ENCODE measurements at regions not wholly inside any gene's neighbourhood (a gene's known extent, or its start where the extent isn't known, plus 50 kb on each side); places are given as distances from the start of the nearest gene placed in this dataset.

DNA sequence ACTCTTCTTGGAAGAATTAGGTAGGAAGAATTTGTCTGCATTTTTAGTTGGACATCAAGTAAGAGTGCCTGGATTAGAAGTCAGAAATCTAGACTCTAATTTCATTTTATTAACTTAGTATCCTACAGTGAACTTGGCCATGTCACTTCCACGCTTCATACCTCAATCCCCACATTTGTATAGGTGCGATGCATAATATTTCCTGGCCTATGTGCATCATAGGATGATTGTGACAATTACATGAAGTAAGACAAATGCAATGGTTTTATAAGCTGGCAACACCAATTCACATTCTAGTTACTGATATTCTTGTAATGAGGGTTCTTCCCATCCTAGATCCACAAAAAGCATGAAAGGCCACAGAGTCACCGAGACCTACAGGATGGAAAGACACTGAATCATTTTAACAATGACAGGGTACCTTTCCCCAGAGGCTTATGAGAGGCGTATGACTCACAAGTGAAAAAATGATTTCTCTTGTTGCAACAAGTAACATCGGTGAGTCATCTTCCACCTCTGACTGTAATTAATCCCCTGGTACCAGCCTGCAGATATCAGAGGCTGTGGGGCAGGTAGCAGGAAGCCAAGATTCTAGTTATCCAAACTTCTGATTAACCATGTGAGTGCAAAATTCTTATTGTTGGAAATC, 56.0 kb upstream of the OR5AK2 start:
- Histone ChIP-seq H3K79me2 (replicated peaks; ENCODE audit: insufficient read depth) (no peaks in the 10 kb centered on the region), H3K27ac (ENCODE audit: low read depth) (no peak overlapping the region), H2AFZ (no peak overlapping the region), H4K20me1 (replicated peaks; ENCODE audit: insufficient read depth) (no peaks in the 10 kb centered on the region), H3K4me2 (no peak overlapping the region), H3K27me3 (ENCODE audit: insufficient read depth) (no peaks in the 10 kb centered on the region), H3F3A (replicated peaks; ENCODE audit: low read depth) (no peaks in the 10 kb centered on the region), H3K9me2 (ENCODE audit: insufficient read depth) (no peaks in the 10 kb centered on the region; the same call in 1 of the 2 replicates), H3K4me3 (no peak overlapping the region), H3K36me3 (ENCODE audit: insufficient read depth) (no peaks in the 10 kb centered on the region), H3K4me1 (ENCODE audit: insufficient read depth) (no peaks in the 10 kb centered on the region)
- Mint-ChIP-seq H3K36me3 (ENCODE audit: low read depth) (no peaks in the 10 kb centered on the region), H3K27me3 (ENCODE audit: insufficient read depth, low read depth, poor library complexity) (no peaks in the 10 kb centered on the region), H3K27ac (no peak overlapping the region), H3K9me3 (no peaks in the 10 kb centered on the region), H3K4me3 (no peak overlapping the region), H3K4me1 (0 out of 3 replicates have a peak, but pooled peaks cover 2% of the 10 kb centered on the region)
- DNase-seq (ENCODE audit: low spot score) (no peak), ATAC-seq (no peak)
- TF ChIP-seq NANOG (IDR thresholded peaks at IDR 0.05; ENCODE audit: borderline replicate concordance) (no peak), POLR2AphosphoS5 (IDR thresholded peaks at IDR 0.05; ENCODE audit: low read depth) (no peak), ZNF331 (CRISPR knock-in tag; IDR thresholded peaks at IDR 0.05; ENCODE audit: low read depth) (no peak), STAT1 (IDR thresholded peaks at IDR 0.05; ENCODE audit: unreplicated experiment) (no peak), JUNB (IDR thresholded peaks at IDR 0.05; ENCODE audit: unreplicated experiment) (no peak), ZNF114 (CRISPR knock-in tag; IDR thresholded peaks at IDR 0.05) (no peak), EZH2 (IDR thresholded peaks at IDR 0.05; ENCODE audit: low read depth, unreplicated experiment) (no peak), EZH2phosphoT487 (IDR thresholded peaks at IDR 0.05; ENCODE audit: unreplicated experiment) (no peak), CREB1 (CRISPR knock-in tag; IDR thresholded peaks at IDR 0.05; ENCODE audit: low read depth) (no peak)
- TF ChIP-seq, protein P1, sequence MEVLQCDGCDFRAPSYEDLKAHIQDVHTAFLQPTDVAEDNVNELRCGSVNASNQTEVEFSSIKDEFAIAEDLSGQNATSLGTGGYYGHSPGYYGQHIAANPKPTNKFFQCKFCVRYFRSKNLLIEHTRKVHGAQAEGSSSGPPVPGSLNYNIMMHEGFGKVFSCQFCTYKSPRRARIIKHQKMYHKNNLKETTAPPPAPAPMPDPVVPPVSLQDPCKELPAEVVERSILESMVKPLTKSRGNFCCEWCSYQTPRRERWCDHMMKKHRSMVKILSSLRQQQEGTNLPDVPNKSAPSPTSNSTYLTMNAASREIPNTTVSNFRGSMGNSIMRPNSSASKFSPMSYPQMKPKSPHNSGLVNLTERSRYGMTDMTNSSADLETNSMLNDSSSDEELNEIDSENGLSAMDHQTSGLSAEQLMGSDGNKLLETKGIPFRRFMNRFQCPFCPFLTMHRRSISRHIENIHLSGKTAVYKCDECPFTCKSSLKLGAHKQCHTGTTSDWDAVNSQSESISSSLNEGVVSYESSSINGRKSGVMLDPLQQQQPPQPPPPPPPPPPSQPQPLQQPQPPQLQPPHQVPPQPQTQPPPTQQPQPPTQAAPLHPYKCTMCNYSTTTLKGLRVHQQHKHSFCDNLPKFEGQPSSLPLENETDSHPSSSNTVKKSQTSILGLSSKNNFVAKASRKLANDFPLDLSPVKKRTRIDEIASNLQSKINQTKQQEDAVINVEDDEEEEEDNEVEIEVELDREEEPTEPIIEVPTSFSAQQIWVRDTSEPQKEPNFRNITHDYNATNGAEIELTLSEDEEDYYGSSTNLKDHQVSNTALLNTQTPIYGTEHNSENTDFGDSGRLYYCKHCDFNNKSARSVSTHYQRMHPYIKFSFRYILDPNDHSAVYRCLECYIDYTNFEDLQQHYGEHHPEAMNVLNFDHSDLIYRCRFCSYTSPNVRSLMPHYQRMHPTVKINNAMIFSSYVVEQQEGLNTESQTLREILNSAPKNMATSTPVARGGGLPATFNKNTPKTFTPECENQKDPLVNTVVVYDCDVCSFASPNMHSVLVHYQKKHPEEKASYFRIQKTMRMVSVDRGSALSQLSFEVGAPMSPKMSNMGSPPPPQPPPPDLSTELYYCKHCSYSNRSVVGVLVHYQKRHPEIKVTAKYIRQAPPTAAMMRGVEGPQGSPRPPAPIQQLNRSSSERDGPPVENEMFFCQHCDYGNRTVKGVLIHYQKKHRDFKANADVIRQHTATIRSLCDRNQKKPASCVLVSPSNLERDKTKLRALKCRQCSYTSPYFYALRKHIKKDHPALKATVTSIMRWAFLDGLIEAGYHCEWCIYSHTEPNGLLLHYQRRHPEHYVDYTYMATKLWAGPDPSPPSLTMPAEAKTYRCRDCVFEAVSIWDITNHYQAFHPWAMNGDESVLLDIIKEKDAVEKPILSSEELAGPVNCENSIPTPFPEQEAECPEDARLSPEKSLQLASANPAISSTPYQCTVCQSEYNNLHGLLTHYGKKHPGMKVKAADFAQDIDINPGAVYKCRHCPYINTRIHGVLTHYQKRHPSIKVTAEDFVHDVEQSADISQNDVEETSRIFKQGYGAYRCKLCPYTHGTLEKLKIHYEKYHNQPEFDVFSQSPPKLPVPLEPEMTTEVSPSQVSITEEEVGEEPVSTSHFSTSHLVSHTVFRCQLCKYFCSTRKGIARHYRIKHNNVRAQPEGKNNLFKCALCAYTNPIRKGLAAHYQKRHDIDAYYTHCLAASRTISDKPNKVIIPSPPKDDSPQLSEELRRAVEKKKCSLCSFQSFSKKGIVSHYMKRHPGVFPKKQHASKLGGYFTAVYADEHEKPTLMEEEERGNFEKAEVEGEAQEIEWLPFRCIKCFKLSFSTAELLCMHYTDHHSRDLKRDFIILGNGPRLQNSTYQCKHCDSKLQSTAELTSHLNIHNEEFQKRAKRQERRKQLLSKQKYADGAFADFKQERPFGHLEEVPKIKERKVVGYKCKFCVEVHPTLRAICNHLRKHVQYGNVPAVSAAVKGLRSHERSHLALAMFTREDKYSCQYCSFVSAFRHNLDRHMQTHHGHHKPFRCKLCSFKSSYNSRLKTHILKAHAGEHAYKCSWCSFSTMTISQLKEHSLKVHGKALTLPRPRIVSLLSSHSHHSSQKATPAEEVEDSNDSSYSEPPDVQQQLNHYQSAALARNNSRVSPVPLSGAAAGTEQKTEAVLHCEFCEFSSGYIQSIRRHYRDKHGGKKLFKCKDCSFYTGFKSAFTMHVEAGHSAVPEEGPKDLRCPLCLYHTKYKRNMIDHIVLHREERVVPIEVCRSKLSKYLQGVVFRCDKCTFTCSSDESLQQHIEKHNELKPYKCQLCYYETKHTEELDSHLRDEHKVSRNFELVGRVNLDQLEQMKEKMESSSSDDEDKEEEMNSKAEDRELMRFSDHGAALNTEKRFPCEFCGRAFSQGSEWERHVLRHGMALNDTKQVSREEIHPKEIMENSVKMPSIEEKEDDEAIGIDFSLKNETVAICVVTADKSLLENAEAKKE (CRISPR knock-in tag; IDR thresholded peaks at IDR 0.05): no peak
- TF ChIP-seq, protein P2, sequence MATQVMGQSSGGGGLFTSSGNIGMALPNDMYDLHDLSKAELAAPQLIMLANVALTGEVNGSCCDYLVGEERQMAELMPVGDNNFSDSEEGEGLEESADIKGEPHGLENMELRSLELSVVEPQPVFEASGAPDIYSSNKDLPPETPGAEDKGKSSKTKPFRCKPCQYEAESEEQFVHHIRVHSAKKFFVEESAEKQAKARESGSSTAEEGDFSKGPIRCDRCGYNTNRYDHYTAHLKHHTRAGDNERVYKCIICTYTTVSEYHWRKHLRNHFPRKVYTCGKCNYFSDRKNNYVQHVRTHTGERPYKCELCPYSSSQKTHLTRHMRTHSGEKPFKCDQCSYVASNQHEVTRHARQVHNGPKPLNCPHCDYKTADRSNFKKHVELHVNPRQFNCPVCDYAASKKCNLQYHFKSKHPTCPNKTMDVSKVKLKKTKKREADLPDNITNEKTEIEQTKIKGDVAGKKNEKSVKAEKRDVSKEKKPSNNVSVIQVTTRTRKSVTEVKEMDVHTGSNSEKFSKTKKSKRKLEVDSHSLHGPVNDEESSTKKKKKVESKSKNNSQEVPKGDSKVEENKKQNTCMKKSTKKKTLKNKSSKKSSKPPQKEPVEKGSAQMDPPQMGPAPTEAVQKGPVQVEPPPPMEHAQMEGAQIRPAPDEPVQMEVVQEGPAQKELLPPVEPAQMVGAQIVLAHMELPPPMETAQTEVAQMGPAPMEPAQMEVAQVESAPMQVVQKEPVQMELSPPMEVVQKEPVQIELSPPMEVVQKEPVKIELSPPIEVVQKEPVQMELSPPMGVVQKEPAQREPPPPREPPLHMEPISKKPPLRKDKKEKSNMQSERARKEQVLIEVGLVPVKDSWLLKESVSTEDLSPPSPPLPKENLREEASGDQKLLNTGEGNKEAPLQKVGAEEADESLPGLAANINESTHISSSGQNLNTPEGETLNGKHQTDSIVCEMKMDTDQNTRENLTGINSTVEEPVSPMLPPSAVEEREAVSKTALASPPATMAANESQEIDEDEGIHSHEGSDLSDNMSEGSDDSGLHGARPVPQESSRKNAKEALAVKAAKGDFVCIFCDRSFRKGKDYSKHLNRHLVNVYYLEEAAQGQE (IDR thresholded peaks at IDR 0.05; ENCODE audit: unreplicated experiment): no peak
- TF ChIP-seq, protein P3, sequence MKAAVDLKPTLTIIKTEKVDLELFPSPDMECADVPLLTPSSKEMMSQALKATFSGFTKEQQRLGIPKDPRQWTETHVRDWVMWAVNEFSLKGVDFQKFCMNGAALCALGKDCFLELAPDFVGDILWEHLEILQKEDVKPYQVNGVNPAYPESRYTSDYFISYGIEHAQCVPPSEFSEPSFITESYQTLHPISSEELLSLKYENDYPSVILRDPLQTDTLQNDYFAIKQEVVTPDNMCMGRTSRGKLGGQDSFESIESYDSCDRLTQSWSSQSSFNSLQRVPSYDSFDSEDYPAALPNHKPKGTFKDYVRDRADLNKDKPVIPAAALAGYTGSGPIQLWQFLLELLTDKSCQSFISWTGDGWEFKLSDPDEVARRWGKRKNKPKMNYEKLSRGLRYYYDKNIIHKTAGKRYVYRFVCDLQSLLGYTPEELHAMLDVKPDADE (IDR thresholded peaks at IDR 0.05): no peak

Measured in GM23338 (cell line).